ENCODE measurements at regions not wholly inside any gene's neighbourhood (a gene's known extent, or its start where the extent isn't known, plus 50 kb on each side); places are given as distances from the start of the nearest gene placed in this dataset.
"Not testable (repeated sequence)": the region's sequence is repeated elsewhere in the genome, so short reads cannot be mapped to it uniquely, and the experiment has no call there.

GRCh38 chrX:18098763-18099162 is 121.9 kb downstream of the BEND2 start:
- Histone ChIP-seq H3K79me2 (ENCODE audit: insufficient read depth, low read length) (no peaks in the 10 kb centered on the region), H3K9me2 (replicated peaks; ENCODE audit: insufficient read depth, low read length) (no peaks in the 10 kb centered on the region), H3K9ac (ENCODE audit: low read length) (no peak overlapping the region), H3K9me3 (ENCODE audit: insufficient read depth, low read length) (no peaks in the 10 kb centered on the region), H3K4me3 (ENCODE audit: insufficient read depth, low read length, poor library complexity, severe bottlenecking) (no peak overlapping the region), H3K27ac (ENCODE audit: low read depth, low read length) (no peak overlapping the region), H2AFZ (ENCODE audit: low read depth, low read length, severe bottlenecking) (no peak overlapping the region), H4K20me1 (ENCODE audit: low read depth, low read length) (no peaks in the 10 kb centered on the region), H3K4me2 (ENCODE audit: low read depth, low read length, poor library complexity, severe bottlenecking) (no peak overlapping the region), H3F3A (ENCODE audit: insufficient read depth) (no peaks in the 10 kb centered on the region), H3K27me3 (ENCODE audit: low read length) (no peaks in the 10 kb centered on the region), H3K36me3 (ENCODE audit: low read length) (no peaks in the 10 kb centered on the region)
- TF ChIP-seq EZH2phosphoT487 (conservative IDR thresholded peaks at IDR 0.05; ENCODE audit: low read length) (no peak), CTCF (IDR thresholded peaks at IDR 0.05; ENCODE audit: insufficient read depth, low read length, poor library complexity, severe bottlenecking) (no peak)

GRCh38 chrX:18076434-18076833 is 144.3 kb downstream of the BEND2 start:
- Histone ChIP-seq H4K20me1 (ENCODE audit: low read depth, low read length) (no peaks in the 10 kb centered on the region), H3F3A (ENCODE audit: insufficient read depth) (no peaks in the 10 kb centered on the region), H3K36me3 (ENCODE audit: low read length) (no peaks in the 10 kb centered on the region), H3K9me3 (ENCODE audit: insufficient read depth, low read length) (no peaks in the 10 kb centered on the region), H2AFZ (ENCODE audit: low read depth, low read length, severe bottlenecking) (no peak overlapping the region), H3K27me3 (ENCODE audit: low read length) (no peaks in the 10 kb centered on the region), H3K27ac (ENCODE audit: low read depth, low read length) (no peak overlapping the region), H3K79me2 (ENCODE audit: insufficient read depth, low read length) (no peaks in the 10 kb centered on the region), H3K4me2 (ENCODE audit: low read depth, low read length, poor library complexity, severe bottlenecking) (no peak overlapping the region), H3K9me2 (replicated peaks; ENCODE audit: insufficient read depth, low read length) (no peaks in the 10 kb centered on the region), H3K4me3 (ENCODE audit: insufficient read depth, low read length, poor library complexity, severe bottlenecking) (no peak overlapping the region), H3K9ac (ENCODE audit: low read length) (no peak overlapping the region)
- TF ChIP-seq CTCF (IDR thresholded peaks at IDR 0.05; ENCODE audit: insufficient read depth, low read length, poor library complexity, severe bottlenecking) (no peak), EZH2phosphoT487 (conservative IDR thresholded peaks at IDR 0.05; ENCODE audit: low read length) (no peak)

- H2AFZ ChIP-seq (ENCODE audit: low read depth, low read length, severe bottlenecking), result no peak overlapping the region
- TF ChIP-seq CTCF (IDR thresholded peaks at IDR 0.05; ENCODE audit: insufficient read depth, low read length, poor library complexity, severe bottlenecking) (no peak), EZH2phosphoT487 (conservative IDR thresholded peaks at IDR 0.05; ENCODE audit: low read length) (no peak)
- no peaks in the 10 kb centered on the region for H3K9me2 ChIP-seq (replicated peaks; ENCODE audit: insufficient read depth, low read length)
- H3F3A ChIP-seq (ENCODE audit: insufficient read depth), result no peaks in the 10 kb centered on the region
- no peak overlapping the region for H3K4me3 ChIP-seq (ENCODE audit: insufficient read depth, low read length, poor library complexity, severe bottlenecking)
- H3K9me3 ChIP-seq (ENCODE audit: insufficient read depth, low read length), result no peaks in the 10 kb centered on the region
- no peak overlapping the region for H3K4me2 ChIP-seq (ENCODE audit: low read depth, low read length, poor library complexity, severe bottlenecking)
- no peaks in the 10 kb centered on the region for H3K79me2 ChIP-seq (ENCODE audit: insufficient read depth, low read length)
- no peaks in the 10 kb centered on the region for H3K36me3 ChIP-seq (ENCODE audit: low read length)
- H3K9ac ChIP-seq (ENCODE audit: low read length), result no peak overlapping the region
- no peaks in the 10 kb centered on the region for H3K27me3 ChIP-seq (ENCODE audit: low read length)
- no peaks in the 10 kb centered on the region for H4K20me1 ChIP-seq (ENCODE audit: low read depth, low read length)
- no peak overlapping the region for H3K27ac ChIP-seq (ENCODE audit: low read depth, low read length)
Measured at GRCh38 chrX:18075603-18076002, 145.1 kb downstream of the BEND2 start.

GRCh38 chrX:18068045-18068444 is 152.6 kb downstream of the BEND2 start:
- not testable (repeated sequence) for H3K27ac ChIP-seq (ENCODE audit: low read depth, low read length); H3K9me3 ChIP-seq (ENCODE audit: insufficient read depth, low read length); H3K4me3 ChIP-seq (ENCODE audit: insufficient read depth, low read length, poor library complexity, severe bottlenecking); H2AFZ ChIP-seq (ENCODE audit: low read depth, low read length, severe bottlenecking); H4K20me1 ChIP-seq (ENCODE audit: low read depth, low read length); H3K9ac ChIP-seq (ENCODE audit: low read length); H3K9me2 ChIP-seq (replicated peaks; ENCODE audit: insufficient read depth, low read length); H3F3A ChIP-seq (ENCODE audit: insufficient read depth); H3K27me3 ChIP-seq (ENCODE audit: low read length); H3K36me3 ChIP-seq (ENCODE audit: low read length); H3K4me2 ChIP-seq (ENCODE audit: low read depth, low read length, poor library complexity, severe bottlenecking); H3K79me2 ChIP-seq (ENCODE audit: insufficient read depth, low read length)

Measured in SU-DHL-6 (cell line).